Gastroesophageal sphincter (tissue), 3 donors: ENCODE measurements at regions not wholly inside any gene's neighbourhood (a gene's known extent, or its start where the extent isn't known, plus 50 kb on each side); places are given as distances from the start of the nearest gene placed in this dataset.

ENCODE experiments used
- EP300 ChIP-seq: sonication (generic); formaldehyde crosslinking; IDR thresholded peaks from one replicate; pipeline ENCODE4 v1.6.1; 2017; ENCODE audit warnings: antibody characterized with exemption, mild to moderate bottlenecking
- POLR2A ChIP-seq, 2 donors: fragments of 450-650 bp; IDR thresholded peaks; one replicate each; pipeline ENCODE4 v1.6.1; 2017; ENCODE audit warnings: antibody characterized with exemption in 2 of 2, mild to moderate bottlenecking in 2 of 2, moderate library complexity in 1 of 2
- POLR2AphosphoS5 ChIP-seq: sonication (generic); formaldehyde crosslinking; IDR thresholded peaks from one replicate; pipeline ENCODE4 v1.6.1; 2017; ENCODE audit warnings: antibody characterized with exemption
- TF ChIP-seq, protein P1 (sequence below), 4 experiments: fragments of 200-600 bp in 2 of 4; fragments of 450-650 bp in 2 of 4; sonication (generic) in 1 of 4; IDR thresholded peaks; one replicate each; pipeline ENCODE4 v1.5.1; 2017 to 2019; ENCODE audit warnings: antibody characterized with exemption in 4 of 4, mild to moderate bottlenecking in 2 of 4, moderate library complexity in 2 of 4

- TF ChIP-seq, protein P1, sequence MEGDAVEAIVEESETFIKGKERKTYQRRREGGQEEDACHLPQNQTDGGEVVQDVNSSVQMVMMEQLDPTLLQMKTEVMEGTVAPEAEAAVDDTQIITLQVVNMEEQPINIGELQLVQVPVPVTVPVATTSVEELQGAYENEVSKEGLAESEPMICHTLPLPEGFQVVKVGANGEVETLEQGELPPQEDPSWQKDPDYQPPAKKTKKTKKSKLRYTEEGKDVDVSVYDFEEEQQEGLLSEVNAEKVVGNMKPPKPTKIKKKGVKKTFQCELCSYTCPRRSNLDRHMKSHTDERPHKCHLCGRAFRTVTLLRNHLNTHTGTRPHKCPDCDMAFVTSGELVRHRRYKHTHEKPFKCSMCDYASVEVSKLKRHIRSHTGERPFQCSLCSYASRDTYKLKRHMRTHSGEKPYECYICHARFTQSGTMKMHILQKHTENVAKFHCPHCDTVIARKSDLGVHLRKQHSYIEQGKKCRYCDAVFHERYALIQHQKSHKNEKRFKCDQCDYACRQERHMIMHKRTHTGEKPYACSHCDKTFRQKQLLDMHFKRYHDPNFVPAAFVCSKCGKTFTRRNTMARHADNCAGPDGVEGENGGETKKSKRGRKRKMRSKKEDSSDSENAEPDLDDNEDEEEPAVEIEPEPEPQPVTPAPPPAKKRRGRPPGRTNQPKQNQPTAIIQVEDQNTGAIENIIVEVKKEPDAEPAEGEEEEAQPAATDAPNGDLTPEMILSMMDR (IDR thresholded peaks at IDR 0.05) = no peak
- no peak for TF ChIP-seq EP300
- TF ChIP-seq POLR2AphosphoS5 = no peak
- no peak for TF ChIP-seq POLR2A (IDR thresholded peaks at IDR 0.05)
These were observed 112.3 kb upstream of the BCL2L14 start for GRCh38 chr12:11958221-11959091.
